Suprapubic skin (tissue), 3 donors: ENCODE measurements at regions not wholly inside any gene's neighbourhood (a gene's known extent, or its start where the extent isn't known, plus 50 kb on each side); places are given as distances from the start of the nearest gene placed in this dataset.

Experiments
- CTCF ChIP-seq, 2 donors: fragments of 200-600 bp in 1 of 2; fragments of 450-650 bp in 1 of 2; sonication (generic) in 1 of 2; IDR thresholded peaks; one replicate each; pipeline ENCODE4 v1.5.1; 2016 to 2019; ENCODE audit warnings: antibody characterized with exemption in 2 of 2, mild to moderate bottlenecking in 1 of 2, moderate library complexity in 1 of 2
- POLR2A ChIP-seq, 2 donors: fragments of 450-650 bp; IDR thresholded peaks; one replicate each; pipeline ENCODE4 v1.6.1; 2017; ENCODE audit warnings: antibody characterized with exemption in 2 of 2, mild to moderate bottlenecking in 2 of 2, moderate library complexity in 2 of 2

GRCh38 chr1:5410652-5411051 is 581.6 kb downstream of the NPHP4 start:
- TF ChIP-seq CTCF (IDR thresholded peaks at IDR 0.05) (no peak), POLR2A (IDR thresholded peaks at IDR 0.05) (no peak)
